ENCODE measurements at regions not wholly inside any gene's neighbourhood (a gene's known extent, or its start where the extent isn't known, plus 50 kb on each side); places are given as distances from the start of the nearest gene placed in this dataset.

DNA sequence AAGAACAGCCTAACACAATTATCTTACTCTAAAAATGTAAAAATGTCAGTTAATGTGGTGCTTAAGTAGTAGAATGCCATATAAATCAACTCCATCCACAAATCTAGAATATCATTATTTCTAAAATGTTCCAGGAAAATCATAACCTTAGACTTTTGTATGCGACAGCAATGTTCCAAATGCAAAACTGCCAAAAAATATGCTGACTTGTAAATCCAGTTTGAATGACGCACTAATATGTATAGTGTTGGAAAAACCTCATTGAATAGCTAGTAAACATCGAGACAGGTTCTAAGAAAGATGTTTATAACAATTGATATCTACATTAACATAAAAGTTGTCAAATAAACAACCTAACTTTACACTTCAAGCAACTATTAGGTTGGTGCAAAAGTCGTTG, 469.1 kb upstream of the PRICKLE1 start:
- TF ChIP-seq, protein P1, sequence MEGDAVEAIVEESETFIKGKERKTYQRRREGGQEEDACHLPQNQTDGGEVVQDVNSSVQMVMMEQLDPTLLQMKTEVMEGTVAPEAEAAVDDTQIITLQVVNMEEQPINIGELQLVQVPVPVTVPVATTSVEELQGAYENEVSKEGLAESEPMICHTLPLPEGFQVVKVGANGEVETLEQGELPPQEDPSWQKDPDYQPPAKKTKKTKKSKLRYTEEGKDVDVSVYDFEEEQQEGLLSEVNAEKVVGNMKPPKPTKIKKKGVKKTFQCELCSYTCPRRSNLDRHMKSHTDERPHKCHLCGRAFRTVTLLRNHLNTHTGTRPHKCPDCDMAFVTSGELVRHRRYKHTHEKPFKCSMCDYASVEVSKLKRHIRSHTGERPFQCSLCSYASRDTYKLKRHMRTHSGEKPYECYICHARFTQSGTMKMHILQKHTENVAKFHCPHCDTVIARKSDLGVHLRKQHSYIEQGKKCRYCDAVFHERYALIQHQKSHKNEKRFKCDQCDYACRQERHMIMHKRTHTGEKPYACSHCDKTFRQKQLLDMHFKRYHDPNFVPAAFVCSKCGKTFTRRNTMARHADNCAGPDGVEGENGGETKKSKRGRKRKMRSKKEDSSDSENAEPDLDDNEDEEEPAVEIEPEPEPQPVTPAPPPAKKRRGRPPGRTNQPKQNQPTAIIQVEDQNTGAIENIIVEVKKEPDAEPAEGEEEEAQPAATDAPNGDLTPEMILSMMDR (conservative IDR thresholded peaks at IDR 0.05; ENCODE audit: low read depth, low read length) = no peak

DNA sequence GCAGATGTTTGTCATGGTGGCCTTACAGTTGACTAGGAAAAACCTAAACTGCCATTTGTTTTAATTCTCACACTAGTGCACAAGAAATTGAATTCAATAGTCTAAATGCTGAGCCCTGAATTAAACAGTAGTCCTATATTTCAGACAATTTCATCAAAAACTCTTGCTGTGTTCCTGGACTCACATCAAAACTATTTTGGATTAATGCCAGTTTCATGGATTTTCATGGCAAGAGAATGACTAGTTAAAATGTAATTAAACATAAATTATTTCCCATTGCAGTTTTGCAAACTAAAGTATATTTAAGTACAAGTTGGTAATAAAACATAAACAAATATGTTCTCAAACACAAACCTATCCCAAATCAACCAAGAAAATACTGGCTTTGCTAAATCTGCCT, 468.0 kb upstream of the PRICKLE1 start:
- no peak overlapping the region for H3K4me3 ChIP-seq (ENCODE audit: low read depth, low read length)
- no peak for DNase-seq (ENCODE audit: low read depth)
- TF ChIP-seq, protein P1 (conservative IDR thresholded peaks at IDR 0.05; ENCODE audit: low read depth, low read length) = no peak

More for the DNA sequence above, 469.1 kb upstream of the PRICKLE1 start:
- H3K4me3 ChIP-seq (ENCODE audit: low read depth, low read length) = no peak overlapping the region
- no peak for DNase-seq (ENCODE audit: low read depth)

DNA sequence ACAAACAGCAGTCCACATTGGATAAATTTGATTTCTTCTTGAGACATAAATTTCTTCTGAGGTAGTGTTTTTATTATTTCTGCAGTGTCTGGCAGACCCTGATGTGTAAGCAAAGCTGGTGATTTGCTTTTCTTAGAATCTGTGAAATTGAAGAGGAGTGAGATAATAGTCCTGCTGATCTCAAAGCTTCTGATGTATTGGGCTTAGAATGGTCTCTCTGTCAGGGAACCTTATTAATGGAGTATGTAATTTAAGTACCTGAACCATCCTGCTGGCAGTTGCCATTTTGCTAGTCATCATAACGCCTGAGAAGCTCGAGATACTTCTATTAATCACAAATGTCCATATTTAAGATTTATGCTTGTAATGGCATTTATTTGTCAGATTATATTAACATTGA, 464.5 kb upstream of the PRICKLE1 start:
- TF ChIP-seq, protein P1 (conservative IDR thresholded peaks at IDR 0.05; ENCODE audit: low read depth, low read length) = no peak
- H3K4me3 ChIP-seq (ENCODE audit: low read depth, low read length) = no peak overlapping the region
- no peak for DNase-seq (ENCODE audit: low read depth)

DNA sequence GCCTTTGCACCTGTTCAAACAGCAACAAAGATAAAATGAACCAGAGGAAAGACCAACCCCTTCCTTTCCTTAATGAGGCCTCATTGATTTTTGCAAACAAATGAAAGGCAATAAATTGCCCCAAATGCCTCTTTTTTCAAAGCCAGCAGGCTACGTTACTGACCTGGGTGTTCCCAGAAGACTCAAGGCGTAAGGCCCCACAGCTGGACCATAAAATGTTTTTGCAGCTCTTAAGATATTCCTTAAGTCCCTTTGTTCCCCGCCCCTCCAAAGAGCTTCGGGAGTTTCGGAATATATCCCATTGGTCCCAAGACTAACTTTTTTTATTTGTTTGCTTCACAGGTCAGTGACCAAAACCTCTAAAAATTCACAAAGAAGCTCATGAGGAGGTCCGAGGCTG, 462.9 kb upstream of the PRICKLE1 start:
- TF ChIP-seq, protein P1 (conservative IDR thresholded peaks at IDR 0.05; ENCODE audit: low read depth, low read length) = no peak
- H3K4me3 ChIP-seq (ENCODE audit: low read depth, low read length) = no peak overlapping the region
- no peak for DNase-seq (ENCODE audit: low read depth)

DNA sequence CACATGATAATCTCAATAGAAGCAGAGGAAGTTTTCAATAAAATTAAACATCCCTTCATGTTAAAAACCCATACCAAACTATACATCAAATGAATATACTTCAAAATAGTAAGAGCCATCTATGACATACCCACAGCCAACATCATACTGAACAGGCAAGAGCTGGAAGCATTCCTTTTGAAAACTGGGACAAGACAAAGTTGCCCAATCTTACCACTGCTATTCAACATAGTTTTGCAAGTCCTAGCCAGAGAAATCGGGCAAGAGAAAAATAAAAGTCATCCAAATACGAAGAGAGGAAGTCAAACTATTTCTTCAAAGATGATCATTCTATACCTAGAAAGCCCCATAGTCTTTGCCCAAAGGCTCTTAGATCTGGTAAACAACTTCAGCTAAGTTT, 454.7 kb upstream of the PRICKLE1 start:
- TF ChIP-seq, protein P1 (conservative IDR thresholded peaks at IDR 0.05; ENCODE audit: low read depth, low read length) = no peak
- DNase-seq (ENCODE audit: low read depth) = no peak
- H3K4me3 ChIP-seq (ENCODE audit: low read depth, low read length) = no peak overlapping the region

DNA sequence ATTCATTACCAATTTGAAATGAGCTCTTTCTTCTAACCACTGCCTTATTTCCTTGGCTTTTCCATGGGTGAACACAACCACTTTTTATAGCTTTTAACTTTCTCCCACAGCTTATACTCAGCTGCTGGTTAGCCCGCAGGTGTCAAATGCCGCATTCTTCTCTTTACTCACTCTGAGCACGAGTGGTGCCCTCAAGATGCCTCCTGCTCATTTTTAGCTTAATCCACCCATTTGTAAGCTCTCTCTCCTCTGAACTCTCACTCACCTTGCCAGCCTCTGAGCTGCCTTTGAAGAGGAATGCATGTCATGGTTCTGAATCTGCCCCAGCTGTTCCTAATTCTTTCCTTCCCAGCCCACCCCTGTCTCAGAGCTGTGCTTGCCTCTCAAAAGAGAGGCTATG, 449.4 kb upstream of the PRICKLE1 start:
- DNase-seq (ENCODE audit: low read depth) = no peak
- H3K4me3 ChIP-seq (ENCODE audit: low read depth, low read length) = no peak overlapping the region
- TF ChIP-seq, protein P1 (conservative IDR thresholded peaks at IDR 0.05; ENCODE audit: low read depth, low read length) = no peak

DNA sequence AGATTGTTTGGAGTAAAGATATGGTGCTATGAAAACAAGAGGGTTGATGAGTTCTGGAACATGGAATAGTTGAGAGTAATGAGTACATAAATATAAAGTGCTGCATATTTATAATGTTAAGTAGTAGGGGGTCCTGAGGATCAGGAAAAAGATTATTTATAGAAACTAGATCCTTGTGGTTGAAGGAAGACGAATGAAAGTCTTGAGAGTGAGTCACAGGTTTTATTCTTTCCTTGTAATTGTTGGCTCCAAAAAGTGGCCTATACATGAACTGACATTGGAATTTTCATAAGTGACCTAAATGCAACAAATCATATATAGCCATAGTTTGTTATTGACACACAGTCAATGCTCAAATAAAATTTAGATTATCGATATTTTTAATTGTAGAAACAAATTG, 440.4 kb upstream of the PRICKLE1 start:
- TF ChIP-seq, protein P1 (conservative IDR thresholded peaks at IDR 0.05; ENCODE audit: low read depth, low read length) = no peak
- no peak for DNase-seq (ENCODE audit: low read depth)
- H3K4me3 ChIP-seq (ENCODE audit: low read depth, low read length) = no peak overlapping the region
